ENCODE measurements at regions not wholly inside any gene's neighbourhood (a gene's known extent, or its start where the extent isn't known, plus 50 kb on each side); places are given as distances from the start of the nearest gene placed in this dataset.

- intact Hi-C loops (cut with micrococcal nuclease; ENCODE audit: unreplicated experiment), result loop anchor here (5.0 to 10.0 kb wide), 2 partner anchors 33 to 96 kb away; no protein-coding TSS in a partner anchor
- no peaks in the 10 kb centered on the region for H3K9me3 Mint-ChIP-seq (ENCODE audit: unreplicated experiment)
- H3K4me3 Mint-ChIP-seq (ENCODE audit: unreplicated experiment), result no peak overlapping the region
- DNase-seq, result no peak
- BruUV-seq (replicated peaks), result no TSS peak
- Histone ChIP-seq H3K4me3 (ENCODE audit: low read depth, low read length) (no peak overlapping the region), H3K27me3 (replicated peaks; ENCODE audit: control insufficient read depth, insufficient read depth, low read length) (no peaks in the 10 kb centered on the region), H3K36me3 (ENCODE audit: control insufficient read depth, insufficient read depth, low read length) (no peaks in the 10 kb centered on the region), H3K9me3 (no peaks in the 10 kb centered on the region), H3K4me1 (peaks cover 30% of the 10 kb centered on the region)
- no peak for TF ChIP-seq CTCF (IDR thresholded peaks at IDR 0.05; ENCODE audit: insufficient read depth in 1 of 2, low read depth in 1 of 2, low read length in 1 of 2, severe bottlenecking in 1 of 2, unreplicated experiment in 1 of 2)
- H3K36me3 Mint-ChIP-seq (ENCODE audit: insufficient read depth, unreplicated experiment), result no peaks in the 10 kb centered on the region
- H3K27ac Mint-ChIP-seq (ENCODE audit: unreplicated experiment), result no peak overlapping the region
- no peaks in the 10 kb centered on the region for H3K27me3 Mint-ChIP-seq (ENCODE audit: insufficient read depth, unreplicated experiment)
- peaks cover 23% of the 10 kb centered on the region for H3K4me1 Mint-ChIP-seq (ENCODE audit: low read depth, unreplicated experiment)
- ChIA-PET CTCF (no interaction called here), POLR2A (no interaction called here)
These were observed 327.9 kb upstream of the PITX2 start for GRCh38 chr4:110950731-110951130.

GRCh38 chr4:110953191-110953590 is 330.3 kb upstream of the PITX2 start:
- POLR2A ChIA-PET, result no interaction called here
- H3K36me3 ChIP-seq (ENCODE audit: control insufficient read depth, insufficient read depth, low read length), result no peaks in the 10 kb centered on the region
- no peaks in the 10 kb centered on the region for H3K36me3 Mint-ChIP-seq (ENCODE audit: insufficient read depth, unreplicated experiment)
- H3K4me3 ChIP-seq (ENCODE audit: low read depth, low read length), result no peak overlapping the region
- DNase-seq, result no peak
- TF ChIP-seq CTCF (IDR thresholded peaks at IDR 0.05; ENCODE audit: insufficient read depth in 1 of 2, low read depth in 1 of 2, low read length in 1 of 2, severe bottlenecking in 1 of 2, unreplicated experiment in 1 of 2), result no peak
- no TSS peak for BruUV-seq (replicated peaks)
- no peaks in the 10 kb centered on the region for H3K9me3 ChIP-seq
- H3K27me3 ChIP-seq (replicated peaks; ENCODE audit: control insufficient read depth, insufficient read depth, low read length), result no peaks in the 10 kb centered on the region
- CTCF ChIA-PET, result no interaction called here
- peaks cover 47% of the 10 kb centered on the region for H3K4me1 ChIP-seq
- no peaks in the 10 kb centered on the region for H3K9me3 Mint-ChIP-seq (ENCODE audit: unreplicated experiment)
- H3K27ac Mint-ChIP-seq (ENCODE audit: unreplicated experiment), result peak overlapping the region; percentile 45
- peaks cover 23% of the 10 kb centered on the region for H3K4me1 Mint-ChIP-seq (ENCODE audit: low read depth, unreplicated experiment)
- peak overlapping the region; percentile 12 for H3K4me3 Mint-ChIP-seq (ENCODE audit: unreplicated experiment)
- intact Hi-C loops (cut with micrococcal nuclease; ENCODE audit: unreplicated experiment), result loop anchor here (5.0 to 10.0 kb wide), 2 partner anchors 36 to 98 kb away; no protein-coding TSS in a partner anchor
- H3K27me3 Mint-ChIP-seq (ENCODE audit: insufficient read depth, unreplicated experiment), result no peaks in the 10 kb centered on the region

GRCh38 chr4:110953898-110954297 is 331.0 kb upstream of the PITX2 start:
- no peaks in the 10 kb centered on the region for H3K27me3 Mint-ChIP-seq (ENCODE audit: insufficient read depth, unreplicated experiment)
- H3K4me1 Mint-ChIP-seq (ENCODE audit: low read depth, unreplicated experiment), result peaks cover 23% of the 10 kb centered on the region
- DNase-seq, result peak in 1 of 2 experiments; percentile 13

More at GRCh38 chr4:110953898-110954297, 331.0 kb upstream of the PITX2 start:
- peak overlapping the region; percentile 45 for H3K27ac Mint-ChIP-seq (ENCODE audit: unreplicated experiment)
- peaks cover 54% of the 10 kb centered on the region for H3K4me1 ChIP-seq
- no peaks in the 10 kb centered on the region for H3K9me3 Mint-ChIP-seq (ENCODE audit: unreplicated experiment)
- H3K36me3 Mint-ChIP-seq (ENCODE audit: insufficient read depth, unreplicated experiment), result no peaks in the 10 kb centered on the region
- intact Hi-C loops (cut with micrococcal nuclease; ENCODE audit: unreplicated experiment), result loop anchor here (5.0 to 10.0 kb wide), 2 partner anchors 37 to 99 kb away; no protein-coding TSS in a partner anchor
- H3K27me3 ChIP-seq (replicated peaks; ENCODE audit: control insufficient read depth, insufficient read depth, low read length), result no peaks in the 10 kb centered on the region
- no peak for TF ChIP-seq CTCF (IDR thresholded peaks at IDR 0.05; ENCODE audit: insufficient read depth in 1 of 2, low read depth in 1 of 2, low read length in 1 of 2, severe bottlenecking in 1 of 2, unreplicated experiment in 1 of 2)
- H3K9me3 ChIP-seq, result no peaks in the 10 kb centered on the region
- CTCF ChIA-PET, result interaction anchor here (0.5 kb wide), 1 partner anchor 150 kb away, joined by 3 read pairs; no protein-coding TSS in a partner anchor
- H3K36me3 ChIP-seq (ENCODE audit: control insufficient read depth, insufficient read depth, low read length), result no peaks in the 10 kb centered on the region
- H3K4me3 Mint-ChIP-seq (ENCODE audit: unreplicated experiment), result peak overlapping the region; percentile 12
- BruUV-seq (replicated peaks), result no TSS peak
- no peak overlapping the region for H3K4me3 ChIP-seq (ENCODE audit: low read depth, low read length)
- POLR2A ChIA-PET, result no interaction called here
